ENCODE measurements at regions not wholly inside any gene's neighbourhood (a gene's known extent, or its start where the extent isn't known, plus 50 kb on each side); places are given as distances from the start of the nearest gene placed in this dataset.

DNA sequence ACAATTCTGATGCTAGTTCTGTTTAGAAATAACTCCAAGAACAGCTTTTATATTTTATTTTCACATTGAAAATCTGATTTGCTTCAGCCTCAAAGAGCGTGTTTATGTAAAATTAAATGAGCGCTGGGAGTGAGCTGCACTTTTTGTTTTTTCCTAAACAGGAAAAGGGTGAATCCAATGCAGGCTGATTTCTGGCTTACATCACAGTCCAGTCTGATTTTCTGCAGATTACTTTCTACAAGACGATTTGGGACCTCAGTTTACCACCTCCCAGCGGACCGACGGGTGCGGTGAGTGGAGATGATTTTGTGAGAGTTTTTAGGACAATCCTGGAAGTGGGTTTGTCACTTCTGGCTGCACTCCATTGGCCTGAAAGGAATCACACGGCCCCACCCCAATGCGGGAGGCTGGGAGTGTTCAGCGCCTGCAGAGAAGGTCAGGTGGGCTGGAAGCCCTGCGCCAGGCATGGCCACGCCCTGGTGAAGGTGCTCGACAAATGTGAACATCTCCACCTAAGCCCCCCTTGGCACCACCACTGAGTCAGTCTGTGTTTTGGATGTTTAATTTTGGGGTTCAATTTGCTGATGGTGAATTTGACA is 90.1 kb downstream of the ANKRD10 start:
- Mint-ChIP-seq H3K9me3 (ENCODE audit: low read depth) (no peaks in the 10 kb centered on the region), H3K27ac (ENCODE audit: unreplicated experiment) (no peak overlapping the region), H3K4me1 (ENCODE audit: low read depth) (no peaks in the 10 kb centered on the region), H3K4me3 (ENCODE audit: unreplicated experiment) (no peak overlapping the region), H3K27me3 (ENCODE audit: low read depth) (no peaks in the 10 kb centered on the region), H3K36me3 (ENCODE audit: low read depth) (no peaks in the 10 kb centered on the region)
- DNase-seq (ENCODE audit: low spot score): no peak
- TF ChIP-seq, protein P1, sequence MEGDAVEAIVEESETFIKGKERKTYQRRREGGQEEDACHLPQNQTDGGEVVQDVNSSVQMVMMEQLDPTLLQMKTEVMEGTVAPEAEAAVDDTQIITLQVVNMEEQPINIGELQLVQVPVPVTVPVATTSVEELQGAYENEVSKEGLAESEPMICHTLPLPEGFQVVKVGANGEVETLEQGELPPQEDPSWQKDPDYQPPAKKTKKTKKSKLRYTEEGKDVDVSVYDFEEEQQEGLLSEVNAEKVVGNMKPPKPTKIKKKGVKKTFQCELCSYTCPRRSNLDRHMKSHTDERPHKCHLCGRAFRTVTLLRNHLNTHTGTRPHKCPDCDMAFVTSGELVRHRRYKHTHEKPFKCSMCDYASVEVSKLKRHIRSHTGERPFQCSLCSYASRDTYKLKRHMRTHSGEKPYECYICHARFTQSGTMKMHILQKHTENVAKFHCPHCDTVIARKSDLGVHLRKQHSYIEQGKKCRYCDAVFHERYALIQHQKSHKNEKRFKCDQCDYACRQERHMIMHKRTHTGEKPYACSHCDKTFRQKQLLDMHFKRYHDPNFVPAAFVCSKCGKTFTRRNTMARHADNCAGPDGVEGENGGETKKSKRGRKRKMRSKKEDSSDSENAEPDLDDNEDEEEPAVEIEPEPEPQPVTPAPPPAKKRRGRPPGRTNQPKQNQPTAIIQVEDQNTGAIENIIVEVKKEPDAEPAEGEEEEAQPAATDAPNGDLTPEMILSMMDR (IDR thresholded peaks at IDR 0.05): no peak

DNA sequence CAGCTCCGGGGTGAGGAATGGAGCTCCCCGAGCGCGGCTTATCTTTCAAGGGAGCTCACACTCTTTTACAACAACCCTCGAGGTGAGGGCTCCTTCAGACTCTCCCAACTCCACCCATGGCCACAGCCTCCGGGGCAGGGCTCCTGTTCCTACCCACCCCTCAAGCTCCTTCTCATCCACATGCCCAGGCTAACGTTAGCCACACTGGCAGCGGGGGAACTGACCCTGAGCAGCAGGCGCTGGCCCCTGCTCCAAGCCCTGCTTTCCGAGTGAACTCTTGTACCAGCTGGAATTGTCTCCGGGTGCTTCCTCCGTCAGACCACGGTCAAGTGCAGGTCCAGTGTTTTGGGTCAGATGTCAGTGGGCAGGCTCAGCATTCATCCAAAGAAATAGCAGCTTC is 89.4 kb downstream of the ANKRD10 start:
- Mint-ChIP-seq H3K9me3 (ENCODE audit: low read depth) (no peaks in the 10 kb centered on the region), H3K36me3 (ENCODE audit: low read depth) (no peaks in the 10 kb centered on the region), H3K27me3 (ENCODE audit: low read depth) (peaks cover 2% of the 10 kb centered on the region), H3K4me3 (ENCODE audit: unreplicated experiment) (no peak overlapping the region), H3K27ac (ENCODE audit: unreplicated experiment) (no peak overlapping the region), H3K4me1 (ENCODE audit: low read depth) (no peaks in the 10 kb centered on the region)
- TF ChIP-seq, protein P1 (IDR thresholded peaks at IDR 0.05): no peak
- DNase-seq (ENCODE audit: low spot score): no peak

DNA sequence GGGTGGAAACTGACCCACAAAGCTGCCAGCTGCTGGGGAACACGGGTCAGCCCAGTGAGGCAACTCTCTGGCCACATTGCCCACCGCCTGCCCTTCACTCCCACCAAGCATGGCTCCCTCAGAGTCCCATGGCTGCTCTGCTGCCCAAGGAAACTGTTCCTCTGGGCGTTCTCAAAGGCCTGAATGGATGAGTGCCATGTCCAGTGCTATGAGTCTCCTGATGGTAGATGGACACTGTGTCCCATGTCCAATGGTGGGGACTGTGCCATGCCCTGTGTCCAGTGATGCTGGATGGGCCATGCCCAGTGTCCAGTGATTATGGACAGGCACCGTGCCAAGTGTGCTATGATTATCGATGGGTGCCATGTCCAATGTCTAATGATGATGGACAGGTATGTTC is 88.8 kb downstream of the ANKRD10 start:
- H3K36me3 Mint-ChIP-seq (ENCODE audit: low read depth): no peaks in the 10 kb centered on the region
- H3K4me1 Mint-ChIP-seq (ENCODE audit: low read depth): no peaks in the 10 kb centered on the region
- H3K27me3 Mint-ChIP-seq (ENCODE audit: low read depth): peaks cover 2% of the 10 kb centered on the region
- H3K4me3 Mint-ChIP-seq (ENCODE audit: unreplicated experiment): no peak overlapping the region
- TF ChIP-seq, protein P1 (IDR thresholded peaks at IDR 0.05): no peak
- H3K27ac Mint-ChIP-seq (ENCODE audit: unreplicated experiment): no peak overlapping the region
- H3K9me3 Mint-ChIP-seq (ENCODE audit: low read depth): no peaks in the 10 kb centered on the region
- no peak for DNase-seq (ENCODE audit: low spot score)

DNA sequence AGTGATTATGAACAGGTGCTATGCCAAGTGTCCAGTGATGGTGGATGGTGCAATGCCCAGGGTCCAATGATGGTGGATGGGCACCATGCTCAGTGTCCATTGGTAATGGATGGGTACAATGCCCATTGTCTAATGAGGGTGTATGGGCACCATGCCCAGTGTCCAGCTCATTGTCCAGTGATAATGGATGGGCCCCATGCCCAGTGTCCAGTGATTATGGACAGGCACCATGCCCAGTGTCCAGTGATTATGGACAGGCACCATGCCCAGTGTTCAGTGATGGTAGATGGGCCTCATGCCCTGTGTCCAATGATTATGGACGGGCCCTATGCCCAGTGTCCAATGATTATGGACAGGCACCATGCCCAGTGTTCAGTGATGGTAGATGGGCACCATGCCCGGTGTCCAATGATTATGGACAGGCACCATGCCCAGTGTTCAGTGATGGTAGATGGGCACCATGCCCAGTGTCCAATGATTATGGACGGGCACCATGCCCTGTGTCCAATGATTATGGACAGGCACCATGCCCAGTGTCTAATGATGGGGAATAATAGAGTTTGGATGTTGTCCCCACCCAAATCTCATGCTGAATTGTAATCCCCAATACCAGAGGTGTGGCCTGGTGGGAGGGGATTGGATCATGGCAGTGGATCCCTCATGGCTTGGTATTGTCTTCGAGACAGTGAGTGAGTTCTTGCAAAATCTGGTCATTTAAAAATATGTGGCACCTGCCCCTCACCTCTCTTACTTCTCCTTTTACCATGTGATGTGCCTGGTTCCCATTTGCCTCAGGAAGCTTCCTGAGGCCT is 87.8 kb downstream of the ANKRD10 start:
- Mint-ChIP-seq H3K27ac (ENCODE audit: unreplicated experiment) (no peak overlapping the region), H3K4me3 (ENCODE audit: unreplicated experiment) (no peak overlapping the region), H3K4me1 (ENCODE audit: low read depth) (no peaks in the 10 kb centered on the region), H3K9me3 (ENCODE audit: low read depth) (no peaks in the 10 kb centered on the region), H3K27me3 (ENCODE audit: low read depth) (peaks cover 2% of the 10 kb centered on the region), H3K36me3 (ENCODE audit: low read depth) (no peaks in the 10 kb centered on the region)
- TF ChIP-seq, protein P1 (IDR thresholded peaks at IDR 0.05): no peak
- DNase-seq (ENCODE audit: low spot score): no peak

All from chondrocyte (in vitro differentiated cells).